SJCRH30 (cell line): ENCODE measurements at regions not wholly inside any gene's neighbourhood (a gene's known extent, or its start where the extent isn't known, plus 50 kb on each side); places are given as distances from the start of the nearest gene placed in this dataset.
"Not testable (repeated sequence)": the region's sequence is repeated elsewhere in the genome, so short reads cannot be mapped to it uniquely, and the experiment has no call there.

Experiments
- DNase-seq, 2 experiments: peaks; one replicate each; pipeline ENCODE4 v3.0.0-alpha.2; 2015 to 2020
- H3K27ac ChIP-seq: fragments of 250-450 bp; sonication (Bioruptor Pico); 2 replicates; pipeline ENCODE4 v1.5.1; 2020; ENCODE audit warnings: mild to moderate bottlenecking, moderate library complexity
- H3K27me3 ChIP-seq: fragments of 250-450 bp; sonication (Bioruptor Pico); 2 replicates; pipeline ENCODE4 v1.5.1; 2020; ENCODE audit warnings: mild to moderate bottlenecking, moderate library complexity
- H3K36me3 ChIP-seq: fragments of 250-450 bp; sonication (Bioruptor Pico); 2 replicates; pipeline ENCODE4 v1.5.1; 2020; ENCODE audit warnings: mild to moderate bottlenecking, moderate library complexity
- H3K4me1 ChIP-seq: fragments of 250-450 bp; sonication (Bioruptor Pico); 2 replicates; pipeline ENCODE4 v1.5.1; 2020; ENCODE audit warnings: mild to moderate bottlenecking, moderate library complexity
- H3K4me3 ChIP-seq: fragments of 250-450 bp; sonication (Bioruptor Pico); 2 replicates; pipeline ENCODE4 v1.5.1; 2020; ENCODE audit warnings: mild to moderate bottlenecking, moderate library complexity
- H3K9me3 ChIP-seq: fragments of 250-450 bp; sonication (Bioruptor Pico); replicated peaks from 2 replicates; pipeline ENCODE4 v1.5.1; 2020; ENCODE audit warnings: mild to moderate bottlenecking, moderate library complexity

GRCh38 chr1:146682227-146683125, 255.6 kb upstream of the NBPF12 start:
- H3K4me1 ChIP-seq, DNase-seq, H3K9me3 ChIP-seq, H3K4me3 ChIP-seq, H3K36me3 ChIP-seq, H3K27ac ChIP-seq, H3K27me3 ChIP-seq: not testable (repeated sequence)

DNA sequence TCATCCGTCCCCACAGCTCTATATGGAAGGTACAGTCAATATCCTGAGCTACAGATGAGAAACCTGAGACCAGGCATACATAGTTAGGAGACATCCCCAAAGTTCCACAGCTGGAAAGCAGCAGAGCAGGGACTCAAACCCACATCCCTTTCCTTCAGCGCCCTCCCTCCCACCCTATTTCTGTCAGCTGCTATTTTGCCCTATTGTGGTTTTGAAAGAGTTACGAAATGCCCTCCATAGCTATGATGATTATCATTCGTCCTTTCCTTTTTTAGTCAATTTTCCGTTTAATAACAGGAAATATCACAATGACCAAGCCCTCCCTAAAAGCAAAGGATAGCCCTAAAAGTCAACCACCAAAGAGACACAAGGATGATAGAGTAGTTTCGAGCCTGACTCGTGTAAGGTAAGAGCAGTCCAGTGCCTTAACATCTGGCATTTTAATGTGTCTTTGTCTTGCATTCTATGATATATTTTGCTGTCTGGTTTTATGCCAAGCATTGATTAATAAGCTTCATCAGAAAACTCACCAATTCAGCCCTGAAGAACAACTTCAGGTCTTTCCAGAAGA, 264.3 kb upstream of the NBPF12 start:
- H3K9me3 ChIP-seq, H3K27ac ChIP-seq, H3K4me3 ChIP-seq, H3K36me3 ChIP-seq, DNase-seq, H3K4me1 ChIP-seq, H3K27me3 ChIP-seq: not testable (repeated sequence)

GRCh38 chr1:146672608-146673007, 265.5 kb upstream of the NBPF12 start:
- H3K27ac ChIP-seq, H3K27me3 ChIP-seq, H3K4me1 ChIP-seq, H3K36me3 ChIP-seq, DNase-seq, H3K9me3 ChIP-seq, H3K4me3 ChIP-seq: not testable (repeated sequence)

- DNase-seq, H3K27ac ChIP-seq, H3K9me3 ChIP-seq, H3K36me3 ChIP-seq, H3K4me3 ChIP-seq, H3K4me1 ChIP-seq, H3K27me3 ChIP-seq: not testable (repeated sequence)
These were observed 266.5 kb upstream of the NBPF12 start for GRCh38 chr1:146671588-146671987.

- H3K4me3 ChIP-seq, H3K27me3 ChIP-seq, H3K36me3 ChIP-seq, H3K4me1 ChIP-seq, DNase-seq, H3K9me3 ChIP-seq, H3K27ac ChIP-seq: not testable (repeated sequence)
These were observed 267.1 kb upstream of the NBPF12 start for GRCh38 chr1:146670832-146671566.

DNA sequence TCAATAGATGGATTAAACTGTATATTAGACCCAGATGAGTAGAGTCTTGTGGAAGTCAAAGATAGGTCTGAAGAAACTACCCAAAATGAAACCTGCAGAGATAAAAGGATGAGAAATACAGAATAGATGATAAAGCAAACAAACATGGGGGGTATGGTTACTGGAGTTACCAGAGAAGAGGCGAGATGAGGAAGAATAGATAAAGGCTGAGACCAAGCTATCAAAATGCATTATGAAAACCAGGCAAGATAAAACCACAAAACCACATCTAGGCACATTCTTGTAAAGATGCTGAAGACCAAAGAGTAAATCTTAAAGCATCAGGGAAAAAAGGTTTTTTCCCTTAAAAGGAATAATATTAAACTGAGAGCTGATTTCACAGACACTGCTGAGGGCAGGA, 271.8 kb upstream of the NBPF12 start:
- not testable (repeated sequence) for H3K27me3 ChIP-seq, DNase-seq, H3K9me3 ChIP-seq, H3K4me3 ChIP-seq, H3K36me3 ChIP-seq, H3K4me1 ChIP-seq, H3K27ac ChIP-seq

- not testable (repeated sequence) for H3K4me1 ChIP-seq, H3K27me3 ChIP-seq, H3K36me3 ChIP-seq, H3K4me3 ChIP-seq, H3K9me3 ChIP-seq, DNase-seq, H3K27ac ChIP-seq
These were observed 277.9 kb upstream of the NBPF12 start for GRCh38 chr1:146660242-146660641.

GRCh38 chr1:146656356-146657060, 281.6 kb upstream of the NBPF12 start:
- DNase-seq, H3K9me3 ChIP-seq, H3K4me3 ChIP-seq, H3K36me3 ChIP-seq, H3K27ac ChIP-seq, H3K27me3 ChIP-seq, H3K4me1 ChIP-seq: not testable (repeated sequence)

DNA sequence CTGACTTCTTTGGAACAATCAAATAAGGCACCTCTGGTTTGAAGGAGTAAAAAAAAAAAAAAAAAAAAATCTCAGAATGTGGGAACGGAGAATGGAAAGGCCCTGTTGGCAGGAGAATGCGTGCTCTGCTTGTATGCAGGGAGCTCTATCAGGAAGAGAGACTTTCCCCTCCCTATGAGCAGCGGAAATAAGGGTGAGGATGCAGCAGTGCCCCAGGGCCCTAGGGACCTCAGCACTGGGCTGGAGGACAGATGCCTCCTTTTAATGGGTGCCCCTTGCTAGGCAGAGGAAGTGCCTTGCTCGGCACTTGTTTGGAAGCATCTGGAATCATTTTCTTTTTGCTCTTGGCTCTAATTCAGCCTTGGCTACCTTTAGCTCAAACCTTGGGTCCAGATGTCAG, 283.4 kb upstream of the NBPF12 start:
- not testable (repeated sequence) for H3K4me3 ChIP-seq, H3K27ac ChIP-seq, H3K4me1 ChIP-seq, H3K9me3 ChIP-seq, DNase-seq, H3K36me3 ChIP-seq, H3K27me3 ChIP-seq

- H3K27me3 ChIP-seq, H3K36me3 ChIP-seq, DNase-seq, H3K4me3 ChIP-seq, H3K27ac ChIP-seq, H3K4me1 ChIP-seq, H3K9me3 ChIP-seq: not testable (repeated sequence)
These were observed 292.0 kb upstream of the NBPF12 start for GRCh38 chr1:146645978-146646604.

DNA sequence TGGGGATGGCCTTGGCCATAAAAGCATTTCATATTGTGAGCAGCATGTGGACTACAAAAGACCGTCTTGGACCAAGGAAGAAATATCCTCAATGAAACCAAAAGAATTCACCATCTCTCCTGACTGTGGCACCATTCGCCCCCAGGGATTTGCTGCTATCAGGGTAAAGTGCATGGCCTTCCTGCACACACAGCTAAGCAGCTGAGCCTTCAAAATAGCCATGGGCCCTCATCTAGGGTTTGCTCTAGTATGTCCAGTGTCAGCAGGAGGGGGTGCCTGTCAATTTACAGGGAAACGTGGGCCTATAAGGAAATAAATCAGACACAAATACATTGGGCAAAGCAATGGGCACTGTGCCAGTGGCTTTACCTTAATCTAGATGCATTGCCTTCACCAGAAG, 296.6 kb upstream of the NBPF12 start:
- H3K4me1 ChIP-seq, H3K4me3 ChIP-seq, DNase-seq, H3K9me3 ChIP-seq, H3K36me3 ChIP-seq, H3K27me3 ChIP-seq, H3K27ac ChIP-seq: not testable (repeated sequence)

DNA sequence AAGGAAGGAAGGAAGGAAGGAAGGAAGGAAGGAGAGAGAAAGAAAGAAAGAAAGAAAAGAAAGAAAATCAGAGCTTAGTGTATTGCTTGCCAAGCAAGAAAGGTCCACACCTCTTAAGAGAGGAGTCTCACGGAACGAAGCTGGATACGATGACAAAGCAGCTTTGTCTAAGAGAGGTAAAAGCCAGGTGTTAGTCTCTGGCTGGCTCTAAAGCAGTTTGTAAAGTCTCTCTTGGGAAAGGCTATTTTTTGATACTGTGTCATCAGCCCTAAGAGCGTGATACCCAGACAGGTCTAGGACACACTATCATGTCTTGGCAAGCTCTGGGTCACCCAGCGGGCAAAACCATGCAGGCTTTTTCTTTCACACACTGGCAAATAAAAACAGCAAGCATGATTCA, 297.5 kb upstream of the NBPF12 start:
- not testable (repeated sequence) for H3K27me3 ChIP-seq, H3K4me1 ChIP-seq, H3K4me3 ChIP-seq, DNase-seq, H3K27ac ChIP-seq, H3K36me3 ChIP-seq, H3K9me3 ChIP-seq

GRCh38 chr1:146630302-146630701, 307.8 kb upstream of the NBPF12 start:
- not testable (repeated sequence) for H3K4me3 ChIP-seq, H3K27me3 ChIP-seq, H3K4me1 ChIP-seq, H3K36me3 ChIP-seq, H3K9me3 ChIP-seq, DNase-seq, H3K27ac ChIP-seq

DNA sequence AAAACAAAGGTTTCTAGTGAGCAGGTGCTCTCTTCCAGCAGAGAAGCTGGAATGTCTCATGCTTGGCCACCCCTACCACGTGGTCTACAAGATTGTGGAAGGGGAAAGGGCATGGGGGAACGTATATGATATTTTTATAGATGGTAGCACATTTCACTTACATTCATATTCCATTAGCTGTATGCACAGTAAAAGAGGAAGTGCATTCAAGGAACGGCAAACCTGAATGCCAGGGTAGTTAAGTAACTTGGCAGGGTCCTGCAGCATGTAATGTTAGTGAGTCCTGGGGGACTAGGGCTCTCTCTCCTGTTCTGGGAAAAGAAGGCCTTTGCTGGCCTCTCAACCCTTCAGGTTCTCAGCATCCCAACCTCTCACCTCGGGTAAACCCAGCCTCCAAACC, 319.5 kb upstream of the NBPF12 start:
- not testable (repeated sequence) for H3K36me3 ChIP-seq, H3K4me1 ChIP-seq, H3K27me3 ChIP-seq, H3K9me3 ChIP-seq, H3K4me3 ChIP-seq, DNase-seq, H3K27ac ChIP-seq

DNA sequence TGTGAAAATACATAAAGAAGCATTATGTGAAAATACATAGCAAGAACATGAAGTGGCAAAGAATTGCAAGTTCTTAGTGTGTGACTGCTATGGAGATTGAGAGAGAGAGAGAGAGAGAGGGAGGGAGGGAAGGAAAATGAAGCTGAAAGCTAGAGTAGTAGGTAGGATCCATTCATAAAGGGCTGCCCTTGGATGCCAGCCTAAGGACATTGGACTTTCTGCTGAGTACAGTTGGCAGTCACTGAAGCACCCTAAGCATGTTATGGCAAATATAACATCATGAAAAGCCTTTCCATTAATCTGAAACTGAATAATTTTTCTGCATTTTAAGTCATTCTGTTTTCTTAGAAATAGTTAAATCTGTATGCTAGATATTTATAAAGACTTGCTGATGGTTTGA, 333.4 kb upstream of the NBPF12 start:
- H3K27ac ChIP-seq, H3K4me3 ChIP-seq, H3K4me1 ChIP-seq, H3K27me3 ChIP-seq, H3K36me3 ChIP-seq, DNase-seq, H3K9me3 ChIP-seq: not testable (repeated sequence)
